Left ventricle myocardium superior (tissue), 1 donor: ENCODE measurements at regions not wholly inside any gene's neighbourhood (a gene's known extent, or its start where the extent isn't known, plus 50 kb on each side); places are given as distances from the start of the nearest gene placed in this dataset.

Experiments used
- ATAC-seq: fragments of 200-7000 bp; cut with Tn5 transposase; one replicate; pipeline ENCODE4 v1.9.1; 2020; ENCODE audit warnings: mild to moderate bottlenecking, moderate library complexity
- DNase-seq: peaks from one replicate; pipeline ENCODE4 v3.0.0-alpha.2; 2020
- intact Hi-C: fragments of 100-400 bp; cut with micrococcal nuclease; formaldehyde crosslinking; loops from one replicate; pipeline ENCODE4 v1.11.0; 2022
- donor health status: DM: no; HTN: yes; CAD: no; lungs with severe emphysema.

GRCh38 chr10:47179291-47179647 lies 120.7 kb upstream of the GDF10 start:
- intact Hi-C loops = no loop called here
- no peak for DNase-seq
- ATAC-seq = no peak

DNA sequence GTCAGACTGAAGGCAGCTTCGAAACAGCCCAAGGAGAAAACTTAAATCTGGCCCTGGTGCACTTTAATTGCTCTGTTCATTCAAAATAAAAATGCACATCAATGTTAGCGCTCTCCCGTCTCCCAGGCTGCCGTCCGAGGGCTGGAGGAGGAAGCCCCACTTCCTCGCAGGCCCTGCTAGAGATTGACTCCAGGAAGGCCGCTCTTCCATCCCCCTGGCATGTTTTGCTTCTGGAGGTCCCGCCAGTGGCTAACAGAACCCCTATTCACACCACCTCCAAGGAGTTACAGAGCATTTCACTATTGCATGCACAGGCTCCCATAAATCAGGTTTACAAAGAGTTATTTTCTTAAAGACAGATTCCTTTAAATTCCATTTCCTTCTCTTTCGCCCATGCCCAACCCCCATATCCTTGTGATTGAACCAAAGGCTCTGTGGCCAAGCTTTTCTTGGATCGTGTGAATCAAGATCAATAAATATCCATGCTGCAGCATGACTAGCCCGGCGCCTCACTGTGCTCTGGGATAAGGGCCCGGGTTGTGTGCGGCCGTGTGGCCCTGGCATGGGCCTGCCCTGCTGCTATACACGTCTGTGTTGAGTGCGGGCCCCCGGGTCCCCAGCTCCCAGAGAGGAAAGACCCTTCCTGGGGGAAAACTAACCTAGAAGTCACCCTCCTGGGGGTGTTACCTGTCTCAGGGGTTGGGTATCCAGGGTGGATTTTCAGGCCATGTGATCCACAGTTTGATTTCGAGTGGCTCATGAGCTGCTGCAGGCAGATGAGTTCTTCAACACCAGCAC lies 118.7 kb upstream of the GDF10 start:
- ATAC-seq = no peak
- intact Hi-C loops = no loop called here

DNA sequence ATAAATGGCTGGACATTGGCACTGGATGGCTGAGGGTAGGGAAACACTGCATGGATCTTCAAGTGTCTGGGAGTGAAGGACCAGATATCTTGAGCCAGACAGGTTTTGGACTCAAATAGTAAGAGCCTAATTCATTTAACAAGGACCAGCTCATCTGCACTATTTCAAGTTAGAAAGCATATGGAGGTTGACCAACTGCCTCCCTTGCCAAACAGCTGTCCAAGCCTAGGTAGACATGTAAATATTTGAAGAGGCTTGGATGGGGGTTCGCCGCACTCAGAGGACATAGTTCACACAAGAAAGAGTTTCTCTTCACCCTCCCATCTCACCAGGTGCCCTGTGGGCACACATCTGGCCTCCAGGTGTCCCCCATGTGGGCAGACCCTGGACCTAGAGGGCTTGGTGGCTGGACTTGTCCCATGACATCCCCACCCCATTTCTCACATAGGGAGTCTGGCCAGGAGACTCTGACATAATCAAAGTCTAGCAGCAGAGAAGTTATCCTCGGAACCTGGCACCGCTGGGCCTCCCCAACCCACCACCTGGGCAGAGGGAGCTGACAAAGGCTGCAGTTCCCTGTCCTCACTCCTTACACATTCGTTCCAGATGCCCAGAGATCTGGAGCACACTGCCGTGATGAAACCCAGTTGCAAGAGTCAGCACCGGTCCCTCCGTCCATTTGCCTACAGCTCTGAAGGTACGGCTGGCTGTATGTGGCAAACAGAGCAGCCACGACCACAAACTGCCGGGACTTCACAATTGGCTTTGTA lies 116.9 kb upstream of the GDF10 start:
- intact Hi-C loops = no loop called here

More for the DNA sequence above, 118.7 kb upstream of the GDF10 start:
- no peak for DNase-seq

DNA sequence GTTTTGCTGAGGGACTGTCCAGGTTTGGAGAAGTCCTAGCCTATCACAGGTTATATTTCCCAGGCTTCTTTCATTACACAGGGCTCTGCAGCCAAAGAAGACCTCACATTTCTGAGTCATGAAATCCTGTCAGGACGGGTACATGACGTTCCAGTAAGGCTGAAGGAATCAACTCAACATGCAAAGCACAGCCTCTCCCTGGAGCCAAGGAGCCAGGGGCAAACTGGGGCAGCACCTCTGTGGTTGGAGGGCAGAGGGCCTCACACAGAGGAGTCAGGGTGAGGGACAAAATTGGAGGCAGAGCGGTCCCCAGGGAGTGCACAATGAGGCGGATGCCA lies 116.3 kb upstream of the GDF10 start:
- ATAC-seq (no peak), DNase-seq (no peak)
- intact Hi-C loops = no loop called here

More for the DNA sequence above, 116.9 kb upstream of the GDF10 start:
- DNase-seq (no peak), ATAC-seq (no peak)

DNA sequence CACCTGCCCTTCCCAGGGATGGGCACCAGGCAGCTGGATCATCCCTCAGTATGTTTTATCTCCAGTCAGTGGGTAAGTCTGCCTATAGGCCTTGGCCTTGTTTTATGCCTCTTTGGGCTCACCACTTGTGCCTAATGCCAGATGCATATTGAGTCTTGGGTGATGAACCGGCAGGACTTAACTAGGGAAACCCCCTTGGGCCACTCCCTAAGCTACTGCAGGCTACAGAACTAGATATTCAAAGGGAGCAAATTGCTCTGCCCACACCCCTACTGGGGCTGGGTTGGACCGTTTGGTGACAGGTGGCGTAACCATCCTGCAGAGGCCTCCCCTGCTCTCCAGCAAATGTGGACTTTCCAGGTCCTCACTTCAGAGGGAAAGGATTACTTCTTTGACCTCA lies 115.7 kb upstream of the GDF10 start:
- intact Hi-C loops = no loop called here
- ATAC-seq = no peak
- no peak for DNase-seq

DNA sequence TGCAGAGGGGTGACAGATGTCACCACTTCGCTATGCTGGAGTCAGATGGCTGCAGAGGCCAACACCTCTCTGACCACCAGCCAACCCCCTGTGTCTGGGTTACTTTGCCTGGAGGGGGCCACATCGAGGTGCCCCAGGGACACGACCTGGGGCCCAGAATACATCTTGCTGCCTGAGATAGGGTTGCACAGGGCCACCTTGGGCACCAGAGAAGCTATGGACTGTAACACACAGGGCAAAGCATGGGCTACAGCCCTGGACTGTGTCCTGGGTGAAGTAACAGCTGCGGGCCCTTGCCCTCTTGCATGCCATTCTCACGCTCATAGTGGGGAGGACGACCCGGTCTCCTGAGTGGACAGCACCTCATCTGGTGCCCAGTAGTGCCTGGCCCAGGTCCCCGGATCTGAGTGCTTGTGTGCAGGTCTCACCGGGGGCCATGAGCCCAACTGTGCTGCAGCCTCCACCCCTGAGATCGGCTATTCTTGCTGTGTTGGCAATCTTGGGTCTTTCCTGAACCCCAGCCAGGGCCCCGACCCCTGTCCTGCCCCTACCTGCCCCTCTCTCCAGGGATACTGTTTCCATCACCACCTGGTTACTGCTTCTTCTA lies 115.2 kb upstream of the GDF10 start:
- DNase-seq = no peak
- intact Hi-C loops = no loop called here
- ATAC-seq = no peak

GRCh38 chr10:47186941-47187340 lies 113.1 kb upstream of the GDF10 start:
- intact Hi-C loops = no loop called here

DNA sequence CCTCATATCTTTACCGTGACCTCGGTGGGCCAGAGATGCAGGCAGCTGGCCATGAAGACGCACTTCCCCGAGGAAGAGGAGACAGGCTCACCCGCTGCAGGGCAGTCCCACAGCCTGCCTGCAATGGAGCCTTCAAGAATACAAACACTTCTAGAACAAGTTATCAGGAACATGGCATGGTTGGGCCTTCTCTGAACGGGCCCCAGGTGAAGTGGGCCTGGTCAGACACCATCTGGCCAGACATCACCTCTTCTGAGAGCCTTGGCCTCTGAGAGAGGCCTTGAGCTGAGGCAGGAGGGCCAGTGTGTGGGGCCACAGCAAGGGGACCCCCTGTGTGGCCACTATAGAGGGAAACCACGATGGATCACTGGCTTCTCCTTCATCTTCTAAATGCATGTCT lies 112.4 kb upstream of the GDF10 start:
- no peak for ATAC-seq
- intact Hi-C loops = no loop called here
- DNase-seq = no peak

More at GRCh38 chr10:47186941-47187340, 113.1 kb upstream of the GDF10 start:
- ATAC-seq (no peak), DNase-seq (no peak)

- no peak for ATAC-seq
- DNase-seq = no peak
- intact Hi-C loops = no loop called here
These were observed 111.8 kb upstream of the GDF10 start for GRCh38 chr10:47188156-47188555.

DNA sequence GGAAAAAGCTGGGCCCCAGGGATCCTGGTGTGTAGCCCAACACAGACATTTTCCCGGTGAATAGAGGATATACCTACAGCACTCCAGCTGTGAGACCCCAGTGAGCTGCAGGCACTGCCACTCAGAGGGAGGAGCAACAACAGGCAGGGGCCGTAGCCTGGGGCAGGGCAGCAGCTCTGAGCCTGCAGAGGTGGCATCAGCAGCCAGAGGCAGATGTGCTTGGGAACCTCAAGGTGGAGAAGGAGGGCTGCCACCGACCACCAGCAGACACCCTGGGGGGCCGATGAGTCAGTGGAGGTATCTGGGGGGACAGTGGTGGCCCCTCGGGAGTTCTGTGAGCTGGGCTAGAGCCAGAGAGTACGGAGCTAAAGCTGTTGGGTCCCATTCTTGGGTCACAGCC lies 110.2 kb upstream of the GDF10 start:
- DNase-seq (no peak), ATAC-seq (no peak)
- intact Hi-C loops = no loop called here

- intact Hi-C loops = no loop called here
- ATAC-seq (no peak), DNase-seq (no peak)
These were observed 109.7 kb upstream of the GDF10 start for GRCh38 chr10:47190301-47190700.

DNA sequence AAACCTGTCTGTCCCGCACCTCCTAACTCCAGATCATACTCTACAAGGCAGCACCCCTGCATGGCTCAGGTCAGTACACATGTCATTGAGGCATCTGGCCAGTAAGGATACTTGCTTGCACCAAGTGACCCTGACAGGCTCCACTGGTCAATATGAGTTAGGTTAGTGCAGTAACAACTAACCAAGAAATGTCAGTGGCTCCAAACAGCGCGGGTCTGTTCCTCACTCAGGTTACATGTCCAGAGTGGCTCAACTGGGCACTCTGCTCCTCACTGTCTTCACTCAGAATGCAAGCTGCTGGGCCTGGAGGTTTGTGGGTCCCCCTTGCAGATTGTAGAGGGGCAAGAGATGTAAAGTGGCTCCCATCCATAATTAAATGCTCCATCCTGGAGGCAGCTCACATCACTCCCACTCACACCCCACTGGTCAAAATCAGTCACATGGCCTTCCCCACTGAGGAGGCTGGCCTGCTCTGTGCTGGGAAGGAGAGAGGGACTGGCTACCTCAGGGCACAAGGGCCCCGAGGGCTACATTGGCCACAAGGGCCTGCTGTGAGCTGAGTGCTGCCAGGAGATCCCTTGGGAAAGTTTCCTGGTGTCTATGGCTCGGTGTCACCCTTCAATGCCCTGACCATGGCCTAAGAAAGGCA lies 109.1 kb upstream of the GDF10 start:
- intact Hi-C loops = no loop called here
- no peak for ATAC-seq
- DNase-seq = no peak

DNA sequence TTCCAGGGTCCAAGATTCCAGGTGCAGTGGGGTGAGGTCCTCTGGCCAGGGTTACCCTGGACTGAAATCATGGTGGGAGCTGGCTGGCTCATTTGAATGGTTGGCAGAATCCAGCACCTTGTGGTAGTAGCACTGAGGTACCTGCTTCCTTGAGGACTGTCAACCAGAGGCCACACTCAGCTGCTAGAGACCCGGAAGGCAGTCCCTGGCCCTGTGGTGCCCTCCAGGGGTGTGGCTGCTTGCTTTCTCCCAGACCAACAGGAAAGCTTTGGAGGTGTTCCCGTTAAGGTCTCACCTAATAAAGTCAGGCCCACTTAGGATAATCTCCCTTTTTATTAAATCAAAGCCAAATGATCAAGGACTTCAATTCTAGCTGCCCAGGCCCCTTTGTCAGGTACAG lies 107.7 kb upstream of the GDF10 start:
- DNase-seq (no peak), ATAC-seq (no peak)
- intact Hi-C loops = no loop called here

DNA sequence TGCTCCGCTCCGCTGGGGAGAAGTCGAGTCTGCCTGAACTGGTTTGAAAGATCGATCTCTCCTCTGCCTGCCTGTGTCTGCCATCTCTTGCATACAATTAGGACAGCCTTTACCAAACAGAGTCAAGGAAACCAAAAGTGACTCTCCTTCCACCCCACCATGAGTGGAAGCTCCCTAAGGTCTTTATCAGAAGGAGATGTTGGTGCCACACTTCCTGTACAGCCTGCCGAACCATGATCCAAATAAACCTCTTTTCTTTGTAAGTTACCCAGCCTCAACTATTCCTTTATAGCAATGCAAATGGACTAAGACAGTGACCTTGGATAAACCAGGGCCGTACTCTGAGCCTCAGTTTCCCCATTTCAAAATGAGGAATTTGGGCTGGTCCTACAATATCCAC lies 106.3 kb upstream of the GDF10 start:
- DNase-seq (no peak), ATAC-seq (no peak)
- intact Hi-C loops = no loop called here

DNA sequence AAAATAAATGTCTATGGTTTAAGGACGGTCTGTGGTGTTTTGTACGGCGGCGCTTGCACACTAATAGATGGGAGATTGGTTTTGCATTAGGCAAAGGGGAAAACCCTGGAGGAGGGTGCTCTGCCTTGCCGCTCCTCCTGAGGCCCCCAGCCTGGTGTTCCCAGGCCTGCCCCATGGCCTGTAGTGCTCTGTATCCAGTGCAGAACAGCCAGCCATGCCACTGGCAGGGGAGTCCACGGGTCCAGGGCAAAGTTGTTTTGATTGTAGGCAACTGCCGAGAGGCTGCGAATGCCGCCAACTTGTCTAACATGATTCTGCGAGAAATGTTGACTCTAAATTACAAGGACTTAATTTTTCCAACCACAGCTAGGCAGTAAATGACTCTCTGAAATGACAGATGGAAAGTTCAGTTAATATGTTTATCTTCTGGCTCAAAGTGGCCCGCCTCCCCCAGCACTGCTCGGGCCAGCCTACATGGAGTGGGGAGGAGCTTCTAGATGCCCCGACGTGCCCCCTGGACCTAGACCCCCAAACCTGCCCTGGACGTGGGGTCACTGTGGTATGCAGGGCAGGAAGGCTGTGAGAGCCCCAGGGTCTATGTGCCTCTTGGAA lies 104.6 kb upstream of the GDF10 start:
- ATAC-seq = no peak
- intact Hi-C loops = no loop called here
- DNase-seq = no peak

DNA sequence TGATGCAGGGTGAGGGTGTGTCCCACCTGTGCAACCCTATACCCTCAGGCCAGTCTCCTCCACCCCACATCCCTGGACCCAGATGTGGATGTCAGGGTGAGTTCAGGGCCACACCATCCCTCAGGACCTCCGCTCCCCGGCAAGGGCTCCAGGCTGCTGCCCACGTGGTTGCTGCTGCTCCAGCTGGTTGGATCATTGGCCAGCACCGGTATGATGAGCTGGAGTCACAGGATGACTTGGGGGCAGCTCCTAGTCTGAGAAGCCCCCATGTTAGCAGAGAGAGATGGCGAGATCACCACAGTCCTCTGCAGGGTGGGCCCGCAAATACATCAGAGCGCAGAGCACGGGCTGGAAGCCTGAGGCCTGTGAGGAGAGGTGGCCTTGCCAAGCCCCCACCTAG lies 103.3 kb upstream of the GDF10 start:
- intact Hi-C loops = no loop called here
- no peak for DNase-seq
- no peak for ATAC-seq

- intact Hi-C loops = no loop called here
- DNase-seq (no peak), ATAC-seq (no peak)
These were observed 101.8 kb upstream of the GDF10 start for GRCh38 chr10:47198221-47198620.

GRCh38 chr10:47205192-47205591 lies 94.8 kb upstream of the GDF10 start:
- intact Hi-C loops = no loop called here
- DNase-seq (no peak), ATAC-seq (no peak)

- intact Hi-C loops = no loop called here
- ATAC-seq (no peak), DNase-seq (no peak)
These were observed 93.3 kb upstream of the GDF10 start for GRCh38 chr10:47206449-47207280.
